ENCODE measurements at regions not wholly inside any gene's neighbourhood (a gene's known extent, or its start where the extent isn't known, plus 50 kb on each side); places are given as distances from the start of the nearest gene placed in this dataset.

GRCh38 chr7:85384392-85384791 lies 197.5 kb upstream of the SEMA3D start:
- no peak for FAIRE-seq
- Histone ChIP-seq H3K4me3 (no peak overlapping the region), H3K9me3 (no peaks in the 10 kb centered on the region), H3K4me2 (no peak overlapping the region), H3K4me1 (no peaks in the 10 kb centered on the region), H3K27ac (no peak overlapping the region)
- 34% methylated on average over 2 of the region's 2 CpGs for WGBS (ENCODE audit: missing lambda C conversion rate)
- POLR2A ChIA-PET = no interaction called here
- no peak for TF ChIP-seq FOSL2 (IDR thresholded peaks at IDR 0.05)
- no peak for TF ChIP-seq FOSL2 (CRISPR knock-in tag; IDR thresholded peaks at IDR 0.05)
- no peak for TF ChIP-seq CHD2 (IDR thresholded peaks at IDR 0.05; ENCODE audit: low read length, partially characterized antibody)
- TF ChIP-seq, protein P1, sequence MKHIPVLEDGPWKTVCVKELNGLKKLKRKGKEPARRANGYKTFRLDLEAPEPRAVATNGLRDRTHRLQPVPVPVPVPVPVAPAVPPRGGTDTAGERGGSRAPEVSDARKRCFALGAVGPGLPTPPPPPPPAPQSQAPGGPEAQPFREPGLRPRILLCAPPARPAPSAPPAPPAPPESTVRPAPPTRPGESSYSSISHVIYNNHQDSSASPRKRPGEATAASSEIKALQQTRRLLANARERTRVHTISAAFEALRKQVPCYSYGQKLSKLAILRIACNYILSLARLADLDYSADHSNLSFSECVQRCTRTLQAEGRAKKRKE (CRISPR knock-in tag; IDR thresholded peaks at IDR 0.05; ENCODE audit: low read depth) = no peak
- no peak for TF ChIP-seq HOXA7 (CRISPR knock-in tag; IDR thresholded peaks at IDR 0.05)
- TF ChIP-seq FOSB (CRISPR knock-in tag; IDR thresholded peaks at IDR 0.05) = no peak
- ATAC-seq = no peak
- no peak for DNase-seq (ENCODE audit: low read depth in 1 of 2, low spot score in 1 of 2)
- CTCF ChIA-PET = interaction anchor here (1.2 kb wide), 1 partner anchor 73 kb away, joined by 3 read pairs; no protein-coding TSS in a partner anchor

DNA sequence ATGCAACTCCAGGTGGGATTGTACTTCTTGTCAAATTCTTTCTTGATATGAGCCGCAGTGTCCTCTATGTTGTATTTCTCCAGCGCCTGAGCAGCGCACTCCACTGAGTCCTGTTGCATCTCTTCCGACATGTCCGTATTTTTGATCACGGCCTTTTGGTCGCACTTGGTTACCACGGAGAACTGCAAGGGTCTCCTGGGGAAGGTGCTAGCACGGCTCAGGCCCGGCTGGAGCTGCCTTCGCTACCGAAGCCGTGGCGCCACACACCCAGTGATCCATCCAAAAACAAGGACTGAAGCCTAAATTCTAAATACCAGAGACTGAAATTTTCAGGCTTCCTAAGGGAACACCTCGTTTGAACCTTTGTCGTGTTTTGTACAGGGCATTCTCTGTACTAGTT lies 194.4 kb upstream of the SEMA3D start:
- H3K4me2 ChIP-seq = no peak overlapping the region
- WGBS (ENCODE audit: missing lambda C conversion rate) = 52% methylated on average over 15 of the region's 16 CpGs
- ATAC-seq (no peak), DNase-seq (ENCODE audit: low read depth in 1 of 2, low spot score in 1 of 2) (no peak), FAIRE-seq (no peak)
- TF ChIP-seq, protein P2, sequence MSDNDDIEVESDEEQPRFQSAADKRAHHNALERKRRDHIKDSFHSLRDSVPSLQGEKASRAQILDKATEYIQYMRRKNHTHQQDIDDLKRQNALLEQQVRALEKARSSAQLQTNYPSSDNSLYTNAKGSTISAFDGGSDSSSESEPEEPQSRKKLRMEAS (IDR thresholded peaks at IDR 0.05) = no peak
- TF ChIP-seq CBX2 (IDR thresholded peaks at IDR 0.05; ENCODE audit: borderline replicate concordance, low read depth) = no peak
- TF ChIP-seq RARB (CRISPR knock-in tag; IDR thresholded peaks at IDR 0.05) = no peak
- no peak for TF ChIP-seq PBX3 (IDR thresholded peaks at IDR 0.05)
- no peak for TF ChIP-seq ESRRA (IDR thresholded peaks at IDR 0.05; ENCODE audit: borderline replicate concordance, low read length)
- no peak for TF ChIP-seq KDM5A (IDR thresholded peaks at IDR 0.05)
- TF ChIP-seq, protein P1 (CRISPR knock-in tag; IDR thresholded peaks at IDR 0.05; ENCODE audit: low read depth) = no peak
- TF ChIP-seq NPAS2 (CRISPR knock-in tag; IDR thresholded peaks at IDR 0.05; ENCODE audit: borderline replicate concordance) = no peak
- TF ChIP-seq HOXB13 (CRISPR knock-in tag; IDR thresholded peaks at IDR 0.05; ENCODE audit: low read depth) = no peak
- no peak for TF ChIP-seq SREBF2 (IDR thresholded peaks at IDR 0.05)
- TF ChIP-seq PHF8 (IDR thresholded peaks at IDR 0.05; ENCODE audit: borderline replicate concordance, low read depth) = no peak
- no peak for TF ChIP-seq BHLHE40 (IDR thresholded peaks at IDR 0.05; ENCODE audit: low read depth, low read length)
- H3K4me1 ChIP-seq = no peaks in the 10 kb centered on the region
- CTCF ChIA-PET = no interaction called here
- no peaks in the 10 kb centered on the region for H3K9me3 ChIP-seq
- H3K27ac ChIP-seq = no peak overlapping the region
- POLR2A ChIA-PET = no interaction called here
- no peak overlapping the region for H3K4me3 ChIP-seq

GRCh38 chr7:85376589-85376988 lies 189.7 kb upstream of the SEMA3D start:
- ChIA-PET POLR2A (no interaction called here), CTCF (no interaction called here)
- WGBS (ENCODE audit: missing lambda C conversion rate) = 40% methylated on average over 2 of the region's 2 CpGs
- H3K4me1 ChIP-seq = no peaks in the 10 kb centered on the region
- H3K4me3 ChIP-seq = no peak overlapping the region
- no peaks in the 10 kb centered on the region for H3K9me3 ChIP-seq
- FAIRE-seq (no peak), ATAC-seq (no peak), DNase-seq (ENCODE audit: low read depth in 1 of 2, low spot score in 1 of 2) (no peak)
- H3K4me2 ChIP-seq = no peak overlapping the region
- no peak overlapping the region for H3K27ac ChIP-seq
- TF ChIP-seq, protein P3, sequence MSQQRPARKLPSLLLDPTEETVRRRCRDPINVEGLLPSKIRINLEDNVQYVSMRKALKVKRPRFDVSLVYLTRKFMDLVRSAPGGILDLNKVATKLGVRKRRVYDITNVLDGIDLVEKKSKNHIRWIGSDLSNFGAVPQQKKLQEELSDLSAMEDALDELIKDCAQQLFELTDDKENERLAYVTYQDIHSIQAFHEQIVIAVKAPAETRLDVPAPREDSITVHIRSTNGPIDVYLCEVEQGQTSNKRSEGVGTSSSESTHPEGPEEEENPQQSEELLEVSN (IDR thresholded peaks at IDR 0.05; ENCODE audit: borderline replicate concordance, low read depth) = no peak
- TF ChIP-seq EHF (CRISPR knock-in tag; IDR thresholded peaks at IDR 0.05) = no peak
- no peak for TF ChIP-seq CBX2 (IDR thresholded peaks at IDR 0.05; ENCODE audit: borderline replicate concordance, low read depth)
- no peak for TF ChIP-seq ESRRA (IDR thresholded peaks at IDR 0.05; ENCODE audit: borderline replicate concordance, low read length)
- no peak for TF ChIP-seq MYC (IDR thresholded peaks at IDR 0.05; ENCODE audit: borderline replicate concordance, low read length)
- no peak for TF ChIP-seq ZC3H11A (IDR thresholded peaks at IDR 0.05)
- TF ChIP-seq KDM1A (IDR thresholded peaks at IDR 0.05; ENCODE audit: low read depth) = no peak
- TF ChIP-seq, protein P4, sequence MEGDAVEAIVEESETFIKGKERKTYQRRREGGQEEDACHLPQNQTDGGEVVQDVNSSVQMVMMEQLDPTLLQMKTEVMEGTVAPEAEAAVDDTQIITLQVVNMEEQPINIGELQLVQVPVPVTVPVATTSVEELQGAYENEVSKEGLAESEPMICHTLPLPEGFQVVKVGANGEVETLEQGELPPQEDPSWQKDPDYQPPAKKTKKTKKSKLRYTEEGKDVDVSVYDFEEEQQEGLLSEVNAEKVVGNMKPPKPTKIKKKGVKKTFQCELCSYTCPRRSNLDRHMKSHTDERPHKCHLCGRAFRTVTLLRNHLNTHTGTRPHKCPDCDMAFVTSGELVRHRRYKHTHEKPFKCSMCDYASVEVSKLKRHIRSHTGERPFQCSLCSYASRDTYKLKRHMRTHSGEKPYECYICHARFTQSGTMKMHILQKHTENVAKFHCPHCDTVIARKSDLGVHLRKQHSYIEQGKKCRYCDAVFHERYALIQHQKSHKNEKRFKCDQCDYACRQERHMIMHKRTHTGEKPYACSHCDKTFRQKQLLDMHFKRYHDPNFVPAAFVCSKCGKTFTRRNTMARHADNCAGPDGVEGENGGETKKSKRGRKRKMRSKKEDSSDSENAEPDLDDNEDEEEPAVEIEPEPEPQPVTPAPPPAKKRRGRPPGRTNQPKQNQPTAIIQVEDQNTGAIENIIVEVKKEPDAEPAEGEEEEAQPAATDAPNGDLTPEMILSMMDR (IDR thresholded peaks at IDR 0.05) = no peak
- TF ChIP-seq POLR2AphosphoS2 (conservative IDR thresholded peaks at IDR 0.05; ENCODE audit: low read length) = no peak
- no peak for TF ChIP-seq ZFP36 (IDR thresholded peaks at IDR 0.05; ENCODE audit: borderline replicate concordance, partially characterized antibody)
- TF ChIP-seq EHMT2 (IDR thresholded peaks at IDR 0.05; ENCODE audit: low read depth) = no peak
- TF ChIP-seq, protein P1 (CRISPR knock-in tag; IDR thresholded peaks at IDR 0.05; ENCODE audit: low read depth) = no peak
- TF ChIP-seq SREBF2 (IDR thresholded peaks at IDR 0.05) = no peak

All from A549 (cell line).